22Rv1 (cell line): ENCODE measurements at regions not wholly inside any gene's neighbourhood (a gene's known extent, or its start where the extent isn't known, plus 50 kb on each side); places are given as distances from the start of the nearest gene placed in this dataset.

Experiments
- CTCF ChIP-seq: fragments of 450-650 bp; IDR thresholded peaks from 2 replicates; pipeline ENCODE4 v1.5.1; 2017; ENCODE audit warnings: mild to moderate bottlenecking
- ZFX ChIP-seq: fragments of 450-650 bp; IDR thresholded peaks from 2 replicates; pipeline ENCODE4 v1.6.1; 2017; ENCODE audit warnings: antibody characterized with exemption, borderline replicate concordance

GRCh38 chr3:146709969-146710368, 104.8 kb upstream of the PLSCR5 start:
- TF ChIP-seq CTCF (no peak), ZFX (no peak)
